SIG-M5 treated with dmso at 0.1 percent for 504 hours (cell line): ENCODE measurements at regions not wholly inside any gene's neighbourhood (a gene's known extent, or its start where the extent isn't known, plus 50 kb on each side); places are given as distances from the start of the nearest gene placed in this dataset.
"Not testable (repeated sequence)": the region's sequence is repeated elsewhere in the genome, so short reads cannot be mapped to it uniquely, and the experiment has no call there.

ENCODE experiments used
- DNase-seq: peaks from one replicate; lab custom pipeline; 2025; ENCODE audit not compliant: unreplicated experiment; lab: John Stamatoyannopoulos, UW

DNA sequence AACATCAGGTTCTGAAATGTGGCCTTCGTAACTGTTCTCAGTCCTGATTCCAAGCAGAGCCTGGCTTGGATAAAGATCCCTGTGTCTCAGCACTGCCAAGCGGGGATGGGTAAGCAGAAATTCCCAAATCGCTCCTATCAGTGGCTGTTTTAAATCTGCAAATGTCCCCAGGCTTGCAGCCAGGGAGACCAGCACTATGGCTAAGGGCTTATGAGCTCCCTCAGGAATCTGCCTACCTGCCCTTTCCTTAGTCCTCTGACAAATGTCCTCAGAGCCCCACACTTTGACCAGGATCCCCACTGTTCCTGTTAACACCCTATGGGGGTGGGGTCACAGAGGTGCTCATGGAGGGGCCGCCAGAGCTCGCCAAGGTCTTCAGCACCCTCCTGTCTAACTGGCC is 1062.8 kb downstream of the UQCRFS1 start:
- DNase-seq, result no peak

DNA sequence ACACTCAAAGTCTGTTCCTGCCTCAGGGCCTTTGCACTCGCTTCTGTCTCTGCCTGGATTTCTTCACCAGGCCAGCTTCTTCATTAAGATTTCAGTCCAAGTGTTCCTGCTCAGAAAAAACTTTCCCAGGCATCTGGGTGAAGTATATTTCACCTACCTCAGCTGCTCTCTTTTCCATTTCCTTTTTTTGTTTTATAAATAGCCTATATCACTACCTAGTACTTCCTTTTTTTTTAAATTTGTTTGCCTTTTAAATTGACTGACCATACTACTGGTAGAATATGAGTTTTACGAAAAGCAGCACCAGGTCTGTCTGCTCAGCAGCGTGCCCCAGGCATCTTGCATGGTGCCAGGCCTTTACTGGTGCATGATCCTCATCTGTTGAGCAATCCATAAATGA is 1064.4 kb downstream of the UQCRFS1 start:
- no peak for DNase-seq

GRCh38 chr19:28142258-28142657 is 1070.7 kb downstream of the UQCRFS1 start:
- DNase-seq, result no peak

- DNase-seq, result no peak
Observed at GRCh38 chr19:28140201-28140600, 1072.8 kb downstream of the UQCRFS1 start.

DNA sequence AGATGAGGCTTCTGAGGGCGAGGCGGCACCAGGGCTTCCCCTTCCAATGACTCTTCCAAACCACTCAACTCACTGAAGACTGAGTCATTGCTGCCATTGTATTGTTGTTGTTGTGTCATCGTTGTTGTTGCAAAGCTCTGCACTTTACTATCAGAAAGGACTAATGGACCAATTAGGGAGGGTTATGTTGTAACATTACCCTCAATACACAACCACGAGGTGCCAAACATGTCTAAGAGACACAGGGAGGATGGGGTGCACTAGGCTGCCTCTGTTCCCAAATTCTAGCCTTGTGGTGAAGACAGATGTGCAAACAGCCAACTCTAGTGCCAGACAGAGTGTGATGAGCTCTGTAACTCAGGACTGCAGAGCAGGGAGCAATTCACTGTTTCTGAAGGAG is 1075.2 kb downstream of the UQCRFS1 start:
- no peak for DNase-seq

- DNase-seq, result no peak
Observed at GRCh38 chr19:28136796-28137195, 1076.2 kb downstream of the UQCRFS1 start.

- no peak for DNase-seq
Observed at GRCh38 chr19:28135825-28136224, 1077.1 kb downstream of the UQCRFS1 start.

DNA sequence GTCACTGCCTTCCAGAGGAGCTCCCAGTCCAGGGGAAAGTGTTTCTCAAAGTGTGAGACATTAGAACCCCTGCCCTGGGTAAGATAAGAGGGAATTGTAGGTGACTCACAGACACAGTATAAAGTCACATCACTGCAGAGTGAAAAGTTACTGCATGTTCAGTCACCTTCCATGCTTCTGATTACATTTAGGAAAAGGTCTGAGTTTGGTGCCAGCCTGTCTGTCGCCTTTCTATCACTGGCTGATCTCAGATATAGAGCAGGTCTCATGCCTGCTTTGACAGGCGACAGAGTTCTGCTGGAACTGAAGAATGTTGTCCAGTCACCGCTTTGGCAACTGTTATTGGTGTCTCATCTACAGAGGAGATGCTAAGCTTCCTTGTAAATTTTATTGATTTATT is 1078.6 kb downstream of the UQCRFS1 start:
- DNase-seq, result no peak

DNA sequence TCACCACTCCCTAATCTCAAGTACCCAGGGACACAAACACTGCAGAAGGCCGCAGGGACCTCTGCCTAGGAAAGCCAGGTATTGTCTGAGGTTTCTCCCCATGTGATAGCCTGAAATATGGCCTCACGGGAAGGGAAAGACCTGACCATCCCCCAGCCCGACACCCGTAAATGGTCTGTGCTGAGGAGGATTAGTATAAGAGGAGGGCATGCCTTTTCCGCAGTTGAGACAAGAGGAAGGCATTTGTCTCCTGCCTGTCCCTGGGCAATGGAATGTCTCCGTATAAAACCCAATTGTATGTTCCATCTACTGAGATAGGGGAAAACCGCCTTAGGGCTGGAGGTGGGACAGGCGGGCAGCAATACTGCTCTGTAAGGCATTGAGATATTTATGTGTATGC is 1082.1 kb downstream of the UQCRFS1 start:
- not testable (repeated sequence) for DNase-seq

- DNase-seq, result no peak
Observed at GRCh38 chr19:28130066-28130511, 1082.9 kb downstream of the UQCRFS1 start.

DNA sequence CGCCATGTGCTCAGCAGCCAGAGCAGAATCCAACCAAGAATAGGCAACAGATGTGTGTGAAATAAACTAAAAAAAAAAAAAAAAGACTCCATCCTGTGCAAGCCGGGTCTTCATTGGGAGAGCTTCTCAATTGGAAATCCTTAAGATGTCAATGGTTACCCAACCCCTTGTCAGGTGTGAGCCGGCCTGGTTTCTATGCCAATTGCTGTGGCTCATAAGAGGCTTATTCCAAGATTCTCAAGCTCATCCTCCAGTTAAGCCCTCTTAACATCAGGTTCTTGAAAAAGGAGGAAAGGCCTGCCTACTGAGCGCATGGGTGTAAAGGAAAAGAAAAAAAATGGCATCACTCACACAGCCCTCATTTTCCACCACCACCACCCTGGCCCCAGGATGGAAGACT is 1084.6 kb downstream of the UQCRFS1 start:
- DNase-seq, result no peak

GRCh38 chr19:28126135-28126898 is 1086.6 kb downstream of the UQCRFS1 start:
- no peak for DNase-seq

GRCh38 chr19:28122734-28123133 is 1090.2 kb downstream of the UQCRFS1 start:
- DNase-seq, result no peak

GRCh38 chr19:28118235-28118634 is 1094.7 kb downstream of the UQCRFS1 start:
- no peak for DNase-seq

DNA sequence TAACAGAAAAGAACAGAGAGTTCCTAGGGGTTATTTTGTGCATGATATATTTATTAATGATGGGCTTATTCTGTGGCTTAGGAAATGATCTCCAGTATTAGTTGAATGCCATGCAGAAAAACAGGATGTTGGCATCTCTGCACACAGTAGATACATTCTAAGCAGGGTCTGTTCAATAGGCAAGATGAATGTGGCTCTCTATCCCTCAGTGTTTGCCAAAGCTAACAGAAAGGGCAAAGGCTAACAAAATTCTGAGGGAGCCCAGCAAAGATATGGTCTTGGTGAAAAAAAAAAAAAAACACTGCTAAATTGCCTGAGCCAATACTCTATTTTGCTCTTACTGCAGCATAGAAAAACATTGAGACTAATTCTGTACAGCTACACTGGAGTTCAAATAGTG is 1095.8 kb downstream of the UQCRFS1 start:
- DNase-seq, result no peak

- not testable (repeated sequence) for DNase-seq
Observed at GRCh38 chr19:28116379-28116778, 1096.6 kb downstream of the UQCRFS1 start.

GRCh38 chr19:28103921-28104320 is 1109.0 kb downstream of the UQCRFS1 start:
- DNase-seq, result no peak

DNA sequence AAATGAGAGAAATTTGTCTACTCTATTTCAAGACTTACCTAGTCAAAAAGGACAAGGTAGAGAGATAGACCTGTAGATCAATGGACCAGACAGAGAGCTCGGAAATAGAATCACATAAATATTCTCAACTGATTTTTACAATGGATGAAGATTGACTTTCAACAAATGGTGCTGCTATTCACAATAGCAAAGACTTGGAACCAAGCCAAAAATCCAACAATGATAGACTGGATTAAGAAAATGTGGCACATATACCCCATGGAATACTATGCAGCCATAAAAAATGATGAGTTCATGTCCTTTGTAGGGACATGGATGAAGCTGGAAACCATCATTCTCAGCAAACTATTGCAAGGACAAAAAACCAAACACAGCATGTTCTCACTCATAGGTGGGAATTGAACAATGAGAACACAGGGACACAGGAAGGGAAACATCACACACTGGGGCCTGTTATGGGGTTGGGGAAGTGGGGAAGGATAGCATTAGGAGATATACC is 1128.2 kb downstream of the UQCRFS1 start:
- DNase-seq, result not testable (repeated sequence)

DNA sequence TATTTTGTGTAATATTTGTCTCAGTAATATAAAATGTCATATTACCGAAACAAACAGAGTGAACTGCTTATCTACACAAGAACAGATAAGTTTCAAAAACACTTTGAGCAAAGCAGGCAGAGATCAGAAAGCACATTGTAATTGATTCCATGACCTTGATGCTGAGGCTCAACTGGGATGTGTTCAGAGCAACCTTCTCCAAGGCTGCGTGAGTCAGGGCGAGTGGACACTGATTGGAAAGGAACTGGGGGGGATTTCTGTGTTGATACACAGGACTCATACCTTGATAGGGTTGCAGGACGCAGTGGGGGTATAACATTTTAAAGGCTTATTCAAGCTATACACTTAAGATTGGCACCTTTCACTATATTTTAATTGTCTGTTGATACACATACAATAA is 1136.3 kb downstream of the UQCRFS1 start:
- no peak for DNase-seq

DNA sequence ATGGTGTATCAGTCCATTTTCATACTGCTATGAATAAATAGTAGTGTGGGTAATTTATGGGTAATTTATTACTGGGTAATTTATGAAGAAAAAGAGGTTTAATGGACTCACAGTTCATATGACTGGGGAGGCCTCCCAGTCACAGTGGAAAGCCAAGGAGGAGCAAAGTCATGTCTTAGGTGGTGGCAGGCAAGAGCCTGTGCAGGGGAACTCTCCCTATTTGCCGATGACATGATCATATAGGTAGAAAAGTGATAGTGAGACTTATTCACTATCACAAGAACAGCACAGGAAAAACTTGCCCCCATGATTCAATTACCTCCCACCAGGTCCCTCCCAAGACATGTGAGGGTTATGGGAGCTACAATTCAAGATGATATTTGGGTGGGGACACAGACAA is 1137.7 kb downstream of the UQCRFS1 start:
- DNase-seq, result no peak

- no peak for DNase-seq
Observed at GRCh38 chr19:28074773-28075172, 1138.2 kb downstream of the UQCRFS1 start.

GRCh38 chr19:28067882-28068281 is 1145.1 kb downstream of the UQCRFS1 start:
- DNase-seq, result no peak

GRCh38 chr19:28066988-28067387 is 1146.0 kb downstream of the UQCRFS1 start:
- no peak for DNase-seq
